HG02571 (cell line): ENCODE measurements at regions not wholly inside any gene's neighbourhood (a gene's known extent, or its start where the extent isn't known, plus 50 kb on each side); places are given as distances from the start of the nearest gene placed in this dataset.

Source experiments
- ATAC-seq: cut with Tn5 transposase; IDR thresholded peaks from one replicate; pipeline ENCODE4 v1.9.1; 2021; ENCODE audit warnings: mild to moderate bottlenecking, moderate library complexity; ENCODE audit not compliant: unreplicated experiment

GRCh38 chr6:155970876-155971708 is 515.5 kb upstream of the NOX3 start:
- no peak for ATAC-seq

GRCh38 chr6:155970472-155970871 is 514.8 kb upstream of the NOX3 start:
- ATAC-seq, result no peak

- no peak for ATAC-seq
Measured at GRCh38 chr6:155968921-155969320, 513.3 kb upstream of the NOX3 start.

DNA sequence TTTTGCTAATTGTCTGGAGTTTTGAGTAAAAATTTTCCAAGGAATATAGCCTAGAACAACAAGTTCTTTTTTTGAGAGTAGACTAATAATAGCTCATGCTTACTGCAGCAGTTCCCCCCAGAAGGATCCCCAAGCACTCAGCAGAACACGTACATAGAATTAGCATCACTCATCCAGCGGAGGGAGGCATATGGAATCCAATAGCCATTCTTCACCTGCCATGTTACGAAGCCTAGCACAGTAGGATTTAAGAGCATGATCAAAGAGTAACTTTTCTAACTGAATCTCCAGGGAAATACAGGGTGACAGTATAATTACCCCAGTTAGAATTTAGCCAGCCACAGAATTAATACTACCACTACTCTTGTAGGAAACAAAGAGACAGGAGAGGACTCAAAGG is 511.7 kb upstream of the NOX3 start:
- no peak for ATAC-seq

DNA sequence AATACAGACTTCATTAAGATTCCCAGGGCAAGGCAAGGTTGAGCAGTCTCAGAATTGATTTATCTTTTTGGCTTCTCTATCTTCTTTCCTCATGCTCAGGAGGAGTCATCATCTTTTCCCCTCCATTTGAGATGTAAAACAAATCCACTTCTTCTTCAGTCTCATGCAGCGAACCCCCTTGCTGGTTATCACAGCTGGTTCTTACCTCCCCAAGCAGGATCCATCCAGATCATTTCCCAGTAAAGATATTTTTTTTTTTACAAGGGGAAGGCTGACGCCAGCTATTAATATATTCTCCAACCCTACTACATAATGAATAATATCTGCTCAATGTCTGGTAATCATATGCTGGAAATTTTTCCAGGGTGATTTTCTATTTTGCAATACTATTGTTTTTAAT is 508.9 kb upstream of the NOX3 start:
- no peak for ATAC-seq

DNA sequence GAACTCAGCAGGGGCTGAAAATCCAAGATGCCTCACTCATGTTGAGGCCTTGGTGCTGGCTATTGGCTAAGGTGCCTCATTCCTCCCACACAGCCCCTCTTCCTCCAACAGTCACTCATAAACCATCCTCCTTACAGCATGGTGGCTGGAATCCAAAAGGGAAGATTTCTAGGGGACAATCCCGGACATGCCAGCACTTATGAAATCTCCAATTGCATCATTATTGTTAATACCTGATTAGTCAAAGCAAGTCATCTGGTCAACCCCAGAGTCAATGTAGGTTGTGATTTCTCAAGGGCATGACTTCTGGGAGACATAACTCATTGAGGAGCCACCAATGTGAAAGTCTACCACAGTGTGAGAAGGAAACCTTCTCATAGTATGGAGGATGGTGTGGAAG is 506.6 kb upstream of the NOX3 start:
- ATAC-seq, result no peak

DNA sequence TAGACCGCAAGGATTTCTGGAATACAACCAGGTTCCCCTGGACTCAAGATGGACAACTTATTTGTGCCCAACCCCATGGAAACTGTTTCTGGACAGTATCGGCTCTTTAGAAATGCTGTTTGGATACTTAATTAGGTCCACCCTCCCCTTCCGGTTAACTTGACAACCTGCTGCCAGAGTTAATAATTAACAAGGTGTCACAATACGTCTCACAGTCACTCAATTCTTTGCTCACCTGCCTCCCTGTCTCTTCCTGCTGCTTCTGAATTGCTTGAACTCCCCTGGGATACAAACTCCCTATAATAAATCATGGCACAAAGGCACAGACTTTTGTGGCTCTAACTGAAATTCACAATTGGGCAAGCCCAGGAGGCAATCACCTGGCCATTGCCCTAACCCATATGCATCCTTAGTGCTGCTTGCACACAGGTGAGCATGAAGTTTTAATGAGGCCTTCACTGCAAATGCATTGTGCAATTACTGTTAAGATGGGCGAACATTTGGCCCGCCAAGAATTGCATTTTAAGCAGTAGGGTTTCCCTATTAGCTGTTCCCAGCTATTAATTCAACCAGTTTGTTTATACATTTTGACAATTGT is 504.4 kb upstream of the NOX3 start:
- ATAC-seq, result no peak

- no peak for ATAC-seq
Measured at GRCh38 chr6:155958550-155958949, 502.9 kb upstream of the NOX3 start.

- no peak for ATAC-seq
Measured at GRCh38 chr6:155955038-155955437, 499.4 kb upstream of the NOX3 start.

- no peak for ATAC-seq
Measured at GRCh38 chr6:155954149-155954548, 498.5 kb upstream of the NOX3 start.

- ATAC-seq, result no peak
Measured at GRCh38 chr6:155949256-155949655, 493.6 kb upstream of the NOX3 start.

GRCh38 chr6:155946860-155947259 is 491.2 kb upstream of the NOX3 start:
- no peak for ATAC-seq

DNA sequence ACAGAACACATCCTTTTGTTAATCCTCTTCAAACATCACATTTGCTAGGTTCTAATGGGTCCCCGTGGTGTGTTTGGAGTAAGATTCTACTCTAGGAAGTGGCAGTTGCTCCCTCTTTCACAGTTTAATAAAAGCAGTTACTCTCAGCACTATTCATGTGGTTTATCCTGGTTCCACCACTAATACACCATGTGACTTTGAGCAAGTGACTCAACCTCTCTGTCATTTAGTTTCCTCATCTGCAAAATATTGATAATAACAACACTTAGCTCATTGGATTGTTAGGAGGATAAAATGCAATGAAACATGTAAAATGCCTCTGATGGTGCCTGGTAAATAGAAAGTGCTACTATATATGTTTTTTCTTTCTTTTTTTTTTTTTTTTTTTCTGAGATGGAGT is 488.0 kb upstream of the NOX3 start:
- ATAC-seq, result no peak

DNA sequence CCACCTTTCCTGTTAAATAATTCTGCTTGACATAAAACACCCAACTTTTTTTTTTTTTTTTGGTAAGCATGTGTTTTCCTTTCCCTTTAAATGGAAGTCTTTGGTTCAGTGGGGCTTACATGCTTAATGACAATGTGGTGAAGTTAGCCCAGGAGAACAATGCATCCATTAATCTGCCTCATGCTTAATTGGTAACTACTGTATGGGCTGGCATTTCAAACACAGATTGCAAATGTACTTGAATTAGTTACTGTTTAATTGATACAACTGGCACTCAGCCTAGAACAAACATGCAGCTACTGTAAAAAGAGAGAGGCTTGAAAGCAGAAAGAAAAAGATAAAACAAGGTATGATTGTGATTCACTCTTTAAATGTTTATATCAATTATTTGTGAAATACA is 483.6 kb upstream of the NOX3 start:
- no peak for ATAC-seq

DNA sequence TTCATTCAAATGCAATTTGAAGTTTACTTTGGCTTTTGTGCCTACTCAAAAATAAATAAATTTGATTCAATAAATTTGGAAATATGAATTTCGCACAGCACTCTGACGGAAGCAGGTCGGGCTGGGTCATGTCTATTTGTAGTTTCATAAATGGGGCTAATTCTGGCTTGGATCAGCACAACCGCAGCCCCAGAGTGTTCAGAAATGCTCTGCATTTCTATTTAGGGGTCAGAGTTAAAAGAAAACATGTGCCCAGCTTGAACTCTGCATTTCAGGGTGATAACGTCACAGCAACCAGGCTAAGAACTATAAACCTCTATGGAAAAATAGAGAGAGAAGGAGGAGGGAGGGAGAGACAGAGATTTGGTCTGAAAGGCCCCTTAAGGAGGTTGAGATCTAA is 480.9 kb upstream of the NOX3 start:
- ATAC-seq, result no peak

- ATAC-seq, result no peak
Measured at GRCh38 chr6:155936127-155936526, 480.5 kb upstream of the NOX3 start.

DNA sequence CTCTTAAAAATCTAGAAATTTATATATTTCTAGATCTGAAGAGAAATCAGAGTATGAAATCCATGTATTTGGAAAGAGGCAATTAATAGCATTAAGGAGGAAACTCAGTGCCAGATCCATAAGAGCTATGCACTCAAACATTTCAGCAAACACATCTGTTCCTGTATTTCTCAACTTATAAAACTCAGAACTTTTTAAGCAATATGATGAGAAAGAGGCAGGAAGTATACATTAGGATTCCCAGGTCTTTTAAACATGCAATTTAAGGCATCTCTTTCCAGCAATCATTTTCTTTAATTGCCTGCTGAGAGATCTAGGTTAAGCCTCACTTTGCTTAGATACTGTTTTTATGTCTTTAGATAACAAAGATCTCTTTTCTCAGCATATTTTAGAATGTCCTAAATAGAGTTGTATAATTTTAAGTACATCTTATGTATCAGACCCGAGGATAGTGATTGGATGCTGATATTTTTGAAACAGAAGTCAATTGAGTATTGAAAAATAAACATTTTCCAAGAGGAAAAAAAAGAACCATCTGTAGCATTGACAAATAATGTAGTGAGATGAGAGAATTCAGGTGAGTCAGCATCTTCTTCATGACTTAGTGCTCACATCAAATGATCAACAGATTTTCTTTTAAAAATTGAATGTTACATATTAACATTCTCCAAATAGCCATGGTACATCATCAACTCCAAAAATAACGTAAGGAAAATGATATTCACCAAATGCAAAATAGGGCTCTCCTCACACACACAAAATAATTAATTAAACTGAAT is 461.4 kb upstream of the NOX3 start:
- no peak for ATAC-seq

- ATAC-seq, result no peak
Measured at GRCh38 chr6:155915651-155916050, 460.0 kb upstream of the NOX3 start.

GRCh38 chr6:155913816-155914215 is 458.2 kb upstream of the NOX3 start:
- no peak for ATAC-seq

DNA sequence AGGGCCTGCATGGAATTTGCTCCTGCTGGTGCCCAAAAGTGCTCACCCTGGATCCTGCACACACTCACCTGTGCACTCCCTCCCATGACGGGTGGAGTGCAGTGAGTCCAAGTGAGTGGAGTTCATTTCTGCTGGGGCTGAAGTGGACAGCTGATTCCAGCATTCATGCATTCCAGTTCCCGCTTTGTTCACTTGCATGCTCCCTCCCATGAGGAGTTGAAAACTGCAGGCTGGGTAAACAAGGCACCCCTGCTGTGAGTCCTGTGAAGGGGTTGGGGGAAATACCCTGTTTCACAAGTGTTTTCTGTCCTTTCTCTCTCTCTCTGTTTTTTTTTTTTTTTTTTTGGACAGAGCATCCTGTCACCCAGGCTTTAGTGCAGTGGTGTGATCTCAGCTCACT is 454.1 kb upstream of the NOX3 start:
- no peak for ATAC-seq

DNA sequence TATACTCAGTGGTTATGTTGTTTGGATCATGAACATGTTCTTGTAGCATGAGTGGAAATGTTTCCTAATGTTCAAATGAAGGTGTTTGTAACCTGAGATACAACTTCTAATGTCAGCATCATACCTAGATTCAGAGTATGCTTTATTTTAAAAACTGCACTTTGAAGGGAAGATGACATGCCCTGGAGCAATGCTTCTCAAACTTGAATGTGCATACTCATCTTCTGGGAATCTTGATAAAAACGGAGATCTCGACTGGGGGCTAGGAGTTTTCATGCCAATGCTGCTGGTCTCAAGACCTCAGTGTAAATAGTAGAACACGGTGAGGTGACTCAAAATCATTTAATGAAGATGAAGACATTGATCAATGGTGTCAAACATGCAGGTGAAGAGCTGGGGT is 440.0 kb upstream of the NOX3 start:
- ATAC-seq, result no peak

DNA sequence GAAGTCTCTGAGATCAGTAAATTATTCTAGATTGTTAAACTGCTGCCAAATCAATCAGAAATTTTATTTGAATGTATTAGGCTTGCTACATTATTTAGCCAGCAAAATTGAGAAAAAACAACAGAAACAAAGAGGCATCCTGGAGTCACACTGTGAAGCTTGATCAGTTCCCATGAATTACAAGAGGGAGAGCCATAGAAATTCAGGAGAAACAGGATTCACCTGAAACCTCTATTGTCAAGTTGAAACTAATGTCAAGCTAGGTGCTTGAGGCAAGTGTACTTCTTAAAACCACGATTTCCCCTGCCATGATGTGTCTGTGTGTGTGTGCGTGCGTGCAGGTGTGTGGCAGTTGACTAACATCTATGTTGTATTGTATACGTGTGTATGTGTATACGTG is 439.1 kb upstream of the NOX3 start:
- no peak for ATAC-seq
